HEK293T (cell line): ENCODE measurements at regions not wholly inside any gene's neighbourhood (a gene's known extent, or its start where the extent isn't known, plus 50 kb on each side); places are given as distances from the start of the nearest gene placed in this dataset.

ENCODE experiments used
- ARNT ChIP-seq: fragments of 450-650 bp; IDR thresholded peaks from 2 replicates; pipeline ENCODE4 v1.6.1; 2017; ENCODE audit warnings: mild to moderate bottlenecking
- CTBP1 ChIP-seq: fragments of 450-650 bp; IDR thresholded peaks from 2 replicates; pipeline ENCODE4 v1.6.1; 2016; ENCODE audit warnings: borderline replicate concordance
- FOXA1 ChIP-seq: fragments of 450-650 bp; IDR thresholded peaks from 2 replicates; pipeline ENCODE4 v1.6.1; 2016; ENCODE audit warnings: mild to moderate bottlenecking
- FOXK2 ChIP-seq: fragments of 450-650 bp; IDR thresholded peaks from 2 replicates; pipeline ENCODE4 v1.6.1; 2016; ENCODE audit warnings: mild to moderate bottlenecking
- FOXM1 ChIP-seq: fragments of 450-650 bp; IDR thresholded peaks from 2 replicates; pipeline ENCODE4 v1.6.1; 2017; ENCODE audit warnings: mild to moderate bottlenecking, borderline replicate concordance
- HDGF ChIP-seq: fragments of 450-650 bp; IDR thresholded peaks from 2 replicates; pipeline ENCODE4 v1.6.1; 2017; ENCODE audit warnings: antibody characterized with exemption, borderline replicate concordance
- PKNOX1 ChIP-seq: fragments of 450-650 bp; IDR thresholded peaks from 2 replicates; pipeline ENCODE4 v1.6.1; 2016
- SP1 ChIP-seq: fragments of 450-650 bp; IDR thresholded peaks from 2 replicates; pipeline ENCODE4 v1.6.1; 2017
- SUZ12 ChIP-seq: fragments of 450-650 bp; IDR thresholded peaks from 2 replicates; pipeline ENCODE4 v1.6.1; 2016; ENCODE audit warnings: mild to moderate bottlenecking
- TARDBP ChIP-seq: fragments of 450-650 bp; IDR thresholded peaks from 2 replicates; pipeline ENCODE4 v1.6.1; 2016

- no peak for TF ChIP-seq FOXM1
- TF ChIP-seq FOXK2 = no peak
- TF ChIP-seq TARDBP = no peak
- no peak for TF ChIP-seq SUZ12
- TF ChIP-seq HDGF = no peak
- no peak for TF ChIP-seq SP1
- no peak for TF ChIP-seq PKNOX1
- no peak for TF ChIP-seq ARNT
- no peak for TF ChIP-seq FOXA1
- TF ChIP-seq CTBP1 = no peak
Observed at GRCh38 chr5:89425062-89425461, 542.1 kb upstream of the MEF2C start.
